ENCODE measurements at regions not wholly inside any gene's neighbourhood (a gene's known extent, or its start where the extent isn't known, plus 50 kb on each side); places are given as distances from the start of the nearest gene placed in this dataset.
"Not testable (repeated sequence)": the region's sequence is repeated elsewhere in the genome, so short reads cannot be mapped to it uniquely, and the experiment has no call there.

- H3K36me3 Mint-ChIP-seq: no peaks in the 10 kb centered on the region
- H3K9me3 Mint-ChIP-seq: peaks cover 8% of the 10 kb centered on the region
- ChIA-PET POLR2A (no interaction called here), CTCF (no interaction called here)
- H3K4me1 Mint-ChIP-seq (ENCODE audit: low read depth): no peaks in the 10 kb centered on the region
- no peaks in the 10 kb centered on the region for H3K27me3 Mint-ChIP-seq
- no peak for DNase-seq
- no peak overlapping the region for H3K27ac Mint-ChIP-seq
- H3K4me3 Mint-ChIP-seq: no peak overlapping the region
- intact Hi-C loops (cut with micrococcal nuclease): no loop called here
These were observed 318.7 kb downstream of the SLC7A11 start for GRCh38 chr4:137923494-137923893.

GRCh38 chr4:137922721-137923120 is 319.4 kb downstream of the SLC7A11 start:
- intact Hi-C loops (cut with micrococcal nuclease): no loop called here
- CTCF ChIA-PET: no interaction called here
- Mint-ChIP-seq H3K27ac (no peak overlapping the region), H3K4me1 (ENCODE audit: low read depth) (no peaks in the 10 kb centered on the region), H3K36me3 (no peaks in the 10 kb centered on the region), H3K9me3 (peaks cover 8% of the 10 kb centered on the region), H3K27me3 (no peaks in the 10 kb centered on the region), H3K4me3 (no peak overlapping the region)
- POLR2A ChIA-PET: no interaction called here
- DNase-seq: no peak

GRCh38 chr4:137909529-137910309 is 332.4 kb downstream of the SLC7A11 start:
- no peak for DNase-seq
- CTCF ChIA-PET: no interaction called here
- H3K27me3 Mint-ChIP-seq: no peaks in the 10 kb centered on the region
- POLR2A ChIA-PET: no interaction called here
- no peaks in the 10 kb centered on the region for H3K4me1 Mint-ChIP-seq (ENCODE audit: low read depth)
- H3K36me3 Mint-ChIP-seq: no peaks in the 10 kb centered on the region
- H3K27ac Mint-ChIP-seq: no peak overlapping the region
- intact Hi-C loops (cut with micrococcal nuclease): no loop called here
- peaks cover 4% of the 10 kb centered on the region for H3K9me3 Mint-ChIP-seq
- H3K4me3 Mint-ChIP-seq: no peak overlapping the region

- Mint-ChIP-seq H3K4me1 (ENCODE audit: low read depth) (no peaks in the 10 kb centered on the region), H3K36me3 (no peaks in the 10 kb centered on the region), H3K27me3 (no peaks in the 10 kb centered on the region), H3K9me3 (peaks cover 2% of the 10 kb centered on the region), H3K4me3 (no peak overlapping the region), H3K27ac (no peak overlapping the region)
- intact Hi-C loops (cut with micrococcal nuclease): no loop called here
- ChIA-PET POLR2A (no interaction called here), CTCF (no interaction called here)
- DNase-seq: no peak
These were observed 336.2 kb downstream of the SLC7A11 start for GRCh38 chr4:137905930-137906329.

- no peaks in the 10 kb centered on the region for H3K4me1 Mint-ChIP-seq (ENCODE audit: low read depth)
- intact Hi-C loops (cut with micrococcal nuclease): no loop called here
These were observed 341.0 kb downstream of the SLC7A11 start for GRCh38 chr4:137901114-137901513.

GRCh38 chr4:137896221-137896737 is 345.9 kb downstream of the SLC7A11 start:
- peaks cover 8% of the 10 kb centered on the region for H3K9me3 Mint-ChIP-seq
- ChIA-PET POLR2A (no interaction called here), CTCF (no interaction called here)
- intact Hi-C loops (cut with micrococcal nuclease): no loop called here
- H3K36me3 Mint-ChIP-seq: no peaks in the 10 kb centered on the region
- no peak overlapping the region for H3K4me3 Mint-ChIP-seq
- H3K27ac Mint-ChIP-seq: no peak overlapping the region
- H3K27me3 Mint-ChIP-seq: no peaks in the 10 kb centered on the region
- H3K4me1 Mint-ChIP-seq (ENCODE audit: low read depth): no peaks in the 10 kb centered on the region
- DNase-seq: no peak

More at GRCh38 chr4:137901114-137901513, 341.0 kb downstream of the SLC7A11 start:
- DNase-seq: no peak
- H3K9me3 Mint-ChIP-seq: peaks cover 4% of the 10 kb centered on the region
- no peak overlapping the region for H3K4me3 Mint-ChIP-seq
- ChIA-PET CTCF (no interaction called here), POLR2A (no interaction called here)
- no peaks in the 10 kb centered on the region for H3K27me3 Mint-ChIP-seq
- H3K27ac Mint-ChIP-seq: no peak overlapping the region
- no peaks in the 10 kb centered on the region for H3K36me3 Mint-ChIP-seq

GRCh38 chr4:137895515-137895914 is 346.6 kb downstream of the SLC7A11 start:
- CTCF ChIA-PET, POLR2A ChIA-PET: not testable (repeated sequence)

GRCh38 chr4:137892134-137892533 is 350.0 kb downstream of the SLC7A11 start:
- Mint-ChIP-seq H3K4me1 (ENCODE audit: low read depth) (no peaks in the 10 kb centered on the region), H3K4me3 (no peak overlapping the region), H3K36me3 (no peaks in the 10 kb centered on the region), H3K27ac (no peak overlapping the region), H3K9me3 (peaks cover 8% of the 10 kb centered on the region), H3K27me3 (no peaks in the 10 kb centered on the region)
- intact Hi-C loops (cut with micrococcal nuclease): no loop called here
- DNase-seq: no peak
- POLR2A ChIA-PET: no interaction called here
- CTCF ChIA-PET: no interaction called here

More at GRCh38 chr4:137895515-137895914, 346.6 kb downstream of the SLC7A11 start:
- H3K27me3 Mint-ChIP-seq; intact Hi-C loops (cut with micrococcal nuclease); DNase-seq; H3K4me3 Mint-ChIP-seq; H3K4me1 Mint-ChIP-seq (ENCODE audit: low read depth); H3K36me3 Mint-ChIP-seq; H3K9me3 Mint-ChIP-seq; H3K27ac Mint-ChIP-seq: not testable (repeated sequence)

- Mint-ChIP-seq H3K27ac (no peak overlapping the region), H3K27me3 (no peaks in the 10 kb centered on the region), H3K9me3 (peaks cover 8% of the 10 kb centered on the region), H3K4me3 (no peak overlapping the region), H3K4me1 (ENCODE audit: low read depth) (no peaks in the 10 kb centered on the region), H3K36me3 (no peaks in the 10 kb centered on the region)
- ChIA-PET POLR2A (no interaction called here), CTCF (no interaction called here)
- no peak for DNase-seq
- intact Hi-C loops (cut with micrococcal nuclease): no loop called here
These were observed 351.3 kb downstream of the SLC7A11 start for GRCh38 chr4:137890812-137891211.

- ChIA-PET POLR2A (no interaction called here), CTCF (no interaction called here)
- DNase-seq: no peak
- Mint-ChIP-seq H3K9me3 (peaks cover 5% of the 10 kb centered on the region), H3K4me3 (no peak overlapping the region), H3K27ac (no peak overlapping the region), H3K36me3 (no peaks in the 10 kb centered on the region), H3K4me1 (ENCODE audit: low read depth) (no peaks in the 10 kb centered on the region), H3K27me3 (no peaks in the 10 kb centered on the region)
- intact Hi-C loops (cut with micrococcal nuclease): no loop called here
These were observed 349.3 kb upstream of the PCDH18 start for GRCh38 chr4:137881641-137882040.

GRCh38 chr4:137868067-137868466 is 335.8 kb upstream of the PCDH18 start:
- H3K36me3 Mint-ChIP-seq; CTCF ChIA-PET; H3K4me1 Mint-ChIP-seq (ENCODE audit: low read depth); H3K27ac Mint-ChIP-seq; POLR2A ChIA-PET; H3K9me3 Mint-ChIP-seq; H3K27me3 Mint-ChIP-seq; intact Hi-C loops (cut with micrococcal nuclease); H3K4me3 Mint-ChIP-seq; DNase-seq: not testable (repeated sequence)

GRCh38 chr4:137866671-137867070 is 334.4 kb upstream of the PCDH18 start:
- H3K36me3 Mint-ChIP-seq: no peaks in the 10 kb centered on the region
- CTCF ChIA-PET: no interaction called here
- intact Hi-C loops (cut with micrococcal nuclease): no loop called here

GRCh38 chr4:137861682-137862081 is 329.4 kb upstream of the PCDH18 start:
- ChIA-PET CTCF (no interaction called here), POLR2A (no interaction called here)
- H3K36me3 Mint-ChIP-seq: no peaks in the 10 kb centered on the region
- peaks cover 3% of the 10 kb centered on the region for H3K9me3 Mint-ChIP-seq
- H3K4me3 Mint-ChIP-seq: no peak overlapping the region
- no peaks in the 10 kb centered on the region for H3K27me3 Mint-ChIP-seq
- no peak for DNase-seq
- H3K4me1 Mint-ChIP-seq (ENCODE audit: low read depth): no peaks in the 10 kb centered on the region
- intact Hi-C loops (cut with micrococcal nuclease): no loop called here
- H3K27ac Mint-ChIP-seq: no peak overlapping the region

More at GRCh38 chr4:137866671-137867070, 334.4 kb upstream of the PCDH18 start:
- H3K9me3 Mint-ChIP-seq: peaks cover 7% of the 10 kb centered on the region
- no peak overlapping the region for H3K4me3 Mint-ChIP-seq
- no peak for DNase-seq
- POLR2A ChIA-PET: no interaction called here
- no peak overlapping the region for H3K27ac Mint-ChIP-seq
- no peaks in the 10 kb centered on the region for H3K27me3 Mint-ChIP-seq
- H3K4me1 Mint-ChIP-seq (ENCODE audit: low read depth): no peaks in the 10 kb centered on the region

Data from activated CD4-positive, alpha-beta memory T cell treated with anti-CD3 and anti-CD28 coated beads for 36 hours (primary cell).